Fibroblast of mammary gland (primary cell): ENCODE measurements at regions not wholly inside any gene's neighbourhood (a gene's known extent, or its start where the extent isn't known, plus 50 kb on each side); places are given as distances from the start of the nearest gene placed in this dataset.

Source experiments
- DNase-seq: peaks from one replicate; pipeline ENCODE4 v3.0.0-alpha.2; 2010; ENCODE audit warnings: low read depth
- H3K4me3 ChIP-seq: 2 replicates; pipeline ENCODE4 v1.5.1; 2011; ENCODE audit warnings: low read depth, mild to moderate bottlenecking, low read length, moderate library complexity; ENCODE audit not compliant: control insufficient read depth
- CTCF ChIP-seq: conservative IDR thresholded peaks from 2 replicates; pipeline ENCODE4 v1.5.1; 2011; ENCODE audit warnings: low read depth, low read length, inconsistent platforms; ENCODE audit not compliant: control insufficient read depth, insufficient read depth

DNA sequence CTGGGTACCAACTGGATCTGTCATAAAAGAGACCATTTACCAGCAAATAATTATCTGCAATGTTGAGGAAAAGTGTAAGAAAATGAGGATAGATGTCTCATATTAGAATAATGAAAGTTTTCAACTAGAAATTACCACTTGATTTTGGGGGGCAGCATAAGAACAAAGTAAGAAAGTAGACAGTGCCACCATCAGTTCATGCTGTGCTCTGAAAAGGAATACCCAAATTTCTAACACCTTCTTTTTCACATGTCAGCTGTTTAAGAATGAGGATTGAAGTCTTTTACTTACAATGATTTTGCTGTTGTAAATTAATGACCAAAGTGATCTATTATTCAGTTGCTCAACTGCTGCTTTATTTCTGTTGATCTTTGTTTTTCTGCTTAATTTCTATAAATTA is 578.3 kb downstream of the ETV1 start:
- peak; percentile 3 for TF ChIP-seq CTCF

GRCh38 chr7:13411636-13412035 is 577.8 kb downstream of the ETV1 start:
- H3K4me3 ChIP-seq = no peak overlapping the region
- no peak for TF ChIP-seq CTCF
- no peak for DNase-seq

More for the DNA sequence above, 578.3 kb downstream of the ETV1 start:
- H3K4me3 ChIP-seq = no peak overlapping the region
- no peak for DNase-seq

- no peak for DNase-seq
- no peak overlapping the region for H3K4me3 ChIP-seq
Measured at GRCh38 chr7:13414181-13414580, 575.3 kb downstream of the ETV1 start.

GRCh38 chr7:13414661-13415107 is 574.8 kb downstream of the ETV1 start:
- DNase-seq = peak; percentile 17
- no peak for TF ChIP-seq CTCF
- H3K4me3 ChIP-seq = no peak overlapping the region

More at GRCh38 chr7:13414181-13414580, 575.3 kb downstream of the ETV1 start:
- no peak for TF ChIP-seq CTCF

DNA sequence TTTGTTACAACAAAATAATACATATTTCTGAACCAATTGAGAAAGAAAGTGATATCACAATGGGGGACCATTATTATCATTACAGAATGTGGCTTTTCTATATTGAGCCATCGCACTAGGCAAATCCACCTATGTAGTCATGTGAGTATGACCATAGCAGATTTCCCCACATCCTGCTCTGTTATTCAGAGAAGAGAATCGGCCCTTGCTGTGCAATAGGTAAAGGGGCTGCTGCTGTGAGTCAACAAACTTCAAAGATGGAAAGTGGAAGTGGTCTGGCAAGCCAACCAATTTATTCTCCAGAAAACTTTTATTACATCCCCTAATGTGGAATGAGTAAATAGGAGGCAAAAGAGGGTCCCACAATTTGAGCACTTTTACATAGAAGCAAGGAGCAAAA is 573.4 kb downstream of the ETV1 start:
- DNase-seq = no peak
- H3K4me3 ChIP-seq = no peak overlapping the region
- no peak for TF ChIP-seq CTCF

DNA sequence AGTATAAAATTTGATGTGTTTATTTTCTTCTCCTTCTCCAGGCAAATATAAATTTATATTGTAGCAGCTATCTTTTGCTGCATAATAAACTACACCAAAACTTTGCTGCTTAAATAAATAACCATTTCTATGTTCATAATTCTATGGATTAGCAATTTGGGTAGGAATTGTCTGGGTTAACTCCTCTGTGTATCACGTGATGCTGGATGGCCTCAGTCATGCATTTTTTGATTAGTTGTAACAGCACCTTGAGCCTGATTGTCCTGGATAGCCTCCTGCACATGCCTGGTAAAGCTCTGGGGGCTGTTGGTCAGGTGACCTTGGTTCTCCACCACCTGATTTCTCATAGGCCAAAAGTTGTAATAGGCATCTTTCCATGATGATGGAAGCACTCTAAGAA is 572.9 kb downstream of the ETV1 start:
- H3K4me3 ChIP-seq = no peak overlapping the region
- DNase-seq = no peak
- TF ChIP-seq CTCF = no peak

DNA sequence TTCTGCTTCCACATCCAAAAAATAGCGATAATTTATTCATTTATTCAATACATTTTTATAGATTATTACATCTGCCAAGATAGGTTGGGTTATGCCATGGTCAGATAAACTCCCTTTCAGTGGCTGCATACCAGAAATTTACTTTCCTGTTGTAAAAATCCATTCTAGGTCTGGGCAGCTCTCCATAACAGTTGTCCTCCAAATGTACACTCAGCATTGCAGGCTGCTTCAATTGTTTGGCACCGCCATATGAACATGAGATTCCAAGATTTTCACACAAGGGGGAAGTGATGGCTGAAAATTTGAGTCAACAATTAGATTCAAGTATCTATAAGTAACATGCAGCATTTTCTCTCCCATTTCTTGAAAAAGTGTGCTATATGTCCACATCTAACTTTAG is 568.7 kb downstream of the ETV1 start:
- TF ChIP-seq CTCF = no peak
- DNase-seq = no peak
- H3K4me3 ChIP-seq = no peak overlapping the region
